SIG-M5 treated with dmso at 0.1 percent for 504 hours (cell line): ENCODE measurements at regions not wholly inside any gene's neighbourhood (a gene's known extent, or its start where the extent isn't known, plus 50 kb on each side); places are given as distances from the start of the nearest gene placed in this dataset.

Experiments
- DNase-seq: peaks from one replicate; lab custom pipeline; 2025; ENCODE audit not compliant: unreplicated experiment; lab: John Stamatoyannopoulos, UW

GRCh38 chr2:164439885-164440284, 181.4 kb downstream of the GRB14 start:
- DNase-seq = no peak

GRCh38 chr2:164439235-164439634, 182.0 kb downstream of the GRB14 start:
- DNase-seq = no peak

GRCh38 chr2:164438490-164439205, 182.6 kb downstream of the GRB14 start:
- no peak for DNase-seq

GRCh38 chr2:164436131-164436530, 185.2 kb downstream of the GRB14 start:
- DNase-seq = no peak

- DNase-seq = peak; percentile 52
Observed at GRCh38 chr2:164430166-164430783, 191.0 kb downstream of the GRB14 start.

- DNase-seq = no peak
Observed at GRCh38 chr2:164429354-164429753, 191.9 kb downstream of the GRB14 start.

- DNase-seq = no peak
Observed at GRCh38 chr2:164427111-164427510, 194.2 kb downstream of the GRB14 start.

GRCh38 chr2:164420787-164421186, 200.5 kb downstream of the GRB14 start:
- DNase-seq = no peak

GRCh38 chr2:164412831-164413230, 208.5 kb downstream of the GRB14 start:
- no peak for DNase-seq

GRCh38 chr2:164389411-164389810, 231.9 kb downstream of the GRB14 start:
- no peak for DNase-seq

- DNase-seq = peak; percentile 34
Observed at GRCh38 chr2:164388511-164388910, 232.8 kb downstream of the GRB14 start.

GRCh38 chr2:164386231-164386630, 235.1 kb downstream of the GRB14 start:
- no peak for DNase-seq

- no peak for DNase-seq
Observed at GRCh38 chr2:164384434-164384833, 236.8 kb downstream of the GRB14 start.

- DNase-seq = no peak
Observed at GRCh38 chr2:164371916-164372315, 249.4 kb downstream of the GRB14 start.

GRCh38 chr2:164369366-164369765, 251.9 kb downstream of the GRB14 start:
- no peak for DNase-seq

- no peak for DNase-seq
Observed at GRCh38 chr2:164368896-164369295, 252.4 kb downstream of the GRB14 start.

- no peak for DNase-seq
Observed at GRCh38 chr2:164363646-164364045, 257.6 kb downstream of the GRB14 start.

- no peak for DNase-seq
Observed at GRCh38 chr2:164351536-164351935, 269.7 kb downstream of the GRB14 start.

- DNase-seq = no peak
Observed at GRCh38 chr2:164335947-164336346, 285.3 kb downstream of the GRB14 start.

GRCh38 chr2:164335128-164335527, 286.2 kb downstream of the GRB14 start:
- no peak for DNase-seq

GRCh38 chr2:164328310-164328709, 293.0 kb downstream of the GRB14 start:
- DNase-seq = no peak

- DNase-seq = no peak
Observed at GRCh38 chr2:164323978-164324377, 297.3 kb downstream of the GRB14 start.

GRCh38 chr2:164314148-164314547, 307.1 kb downstream of the GRB14 start:
- no peak for DNase-seq
